ENCODE measurements at regions not wholly inside any gene's neighbourhood (a gene's known extent, or its start where the extent isn't known, plus 50 kb on each side); places are given as distances from the start of the nearest gene placed in this dataset.

DNA sequence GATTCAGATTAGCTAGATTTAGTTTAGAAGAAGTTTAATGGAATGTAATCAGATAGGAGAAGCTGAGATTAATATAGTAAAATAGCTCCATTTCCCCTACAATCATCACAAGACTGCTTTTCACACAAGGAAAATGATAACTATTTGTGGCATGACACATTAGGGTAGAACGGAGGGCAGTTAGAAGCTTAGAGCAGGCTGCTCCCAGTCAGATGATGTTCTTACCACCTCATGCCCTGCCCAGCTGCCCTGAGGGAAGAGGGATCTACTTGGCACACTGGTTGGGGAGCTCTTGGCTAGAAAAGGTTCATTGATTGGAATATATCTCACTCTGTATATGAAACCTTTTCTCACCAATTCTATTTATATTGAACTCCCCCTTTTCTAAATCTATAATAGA is 180.7 kb upstream of the IL15 start:
- 50% methylated on average over 1 of the region's 1 CpG for WGBS (ENCODE audit: missing lambda C conversion rate)
- Histone ChIP-seq H3K4me2 (no peak overlapping the region), H3K4me1 (0 out of 3 replicates have a peak, but pooled peaks cover 6% of the 10 kb centered on the region), H3K27ac (no peak overlapping the region), H3K4me3 (no peak overlapping the region), H3K9me3 (no peaks in the 10 kb centered on the region)
- no peak for TF ChIP-seq HOXB5 (CRISPR knock-in tag; IDR thresholded peaks at IDR 0.05)
- no peak for TF ChIP-seq EP300 (IDR thresholded peaks at IDR 0.05)
- TF ChIP-seq, protein P1, sequence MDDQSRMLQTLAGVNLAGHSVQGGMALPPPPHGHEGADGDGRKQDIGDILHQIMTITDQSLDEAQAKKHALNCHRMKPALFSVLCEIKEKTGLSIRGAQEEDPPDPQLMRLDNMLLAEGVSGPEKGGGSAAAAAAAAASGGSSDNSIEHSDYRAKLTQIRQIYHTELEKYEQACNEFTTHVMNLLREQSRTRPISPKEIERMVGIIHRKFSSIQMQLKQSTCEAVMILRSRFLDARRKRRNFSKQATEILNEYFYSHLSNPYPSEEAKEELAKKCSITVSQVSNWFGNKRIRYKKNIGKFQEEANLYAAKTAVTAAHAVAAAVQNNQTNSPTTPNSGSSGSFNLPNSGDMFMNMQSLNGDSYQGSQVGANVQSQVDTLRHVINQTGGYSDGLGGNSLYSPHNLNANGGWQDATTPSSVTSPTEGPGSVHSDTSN (IDR thresholded peaks at IDR 0.05): no peak
- no peak for TF ChIP-seq CHD2 (IDR thresholded peaks at IDR 0.05; ENCODE audit: low read length, partially characterized antibody)
- no peak for TF ChIP-seq HOXB13 (CRISPR knock-in tag; IDR thresholded peaks at IDR 0.05; ENCODE audit: low read depth)
- no peak for TF ChIP-seq FOSB (CRISPR knock-in tag; IDR thresholded peaks at IDR 0.05)
- no peak for TF ChIP-seq KDM1A (IDR thresholded peaks at IDR 0.05; ENCODE audit: low read depth)
- no peak for TF ChIP-seq HDAC2 (IDR thresholded peaks at IDR 0.05)
- TF ChIP-seq ZNF302 (CRISPR knock-in tag; IDR thresholded peaks at IDR 0.05): no peak
- TF ChIP-seq CBX8 (IDR thresholded peaks at IDR 0.05): no peak
- no peak for TF ChIP-seq MAZ (IDR thresholded peaks at IDR 0.05; ENCODE audit: borderline replicate concordance, low read depth, low read length)
- no peak for TF ChIP-seq JUN (IDR thresholded peaks at IDR 0.05)
- no peak for TF ChIP-seq HOXA7 (CRISPR knock-in tag; IDR thresholded peaks at IDR 0.05)
- no peak for TF ChIP-seq TFCP2L1 (CRISPR knock-in tag; IDR thresholded peaks at IDR 0.05)
- TF ChIP-seq, protein P2, sequence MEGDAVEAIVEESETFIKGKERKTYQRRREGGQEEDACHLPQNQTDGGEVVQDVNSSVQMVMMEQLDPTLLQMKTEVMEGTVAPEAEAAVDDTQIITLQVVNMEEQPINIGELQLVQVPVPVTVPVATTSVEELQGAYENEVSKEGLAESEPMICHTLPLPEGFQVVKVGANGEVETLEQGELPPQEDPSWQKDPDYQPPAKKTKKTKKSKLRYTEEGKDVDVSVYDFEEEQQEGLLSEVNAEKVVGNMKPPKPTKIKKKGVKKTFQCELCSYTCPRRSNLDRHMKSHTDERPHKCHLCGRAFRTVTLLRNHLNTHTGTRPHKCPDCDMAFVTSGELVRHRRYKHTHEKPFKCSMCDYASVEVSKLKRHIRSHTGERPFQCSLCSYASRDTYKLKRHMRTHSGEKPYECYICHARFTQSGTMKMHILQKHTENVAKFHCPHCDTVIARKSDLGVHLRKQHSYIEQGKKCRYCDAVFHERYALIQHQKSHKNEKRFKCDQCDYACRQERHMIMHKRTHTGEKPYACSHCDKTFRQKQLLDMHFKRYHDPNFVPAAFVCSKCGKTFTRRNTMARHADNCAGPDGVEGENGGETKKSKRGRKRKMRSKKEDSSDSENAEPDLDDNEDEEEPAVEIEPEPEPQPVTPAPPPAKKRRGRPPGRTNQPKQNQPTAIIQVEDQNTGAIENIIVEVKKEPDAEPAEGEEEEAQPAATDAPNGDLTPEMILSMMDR (IDR thresholded peaks at IDR 0.05): no peak
- TF ChIP-seq POLR2A (IDR thresholded peaks at IDR 0.05; ENCODE audit: low read length): no peak
- no peak for TF ChIP-seq JUNB (IDR thresholded peaks at IDR 0.05)
- TF ChIP-seq TP53 (CRISPR knock-in tag; IDR thresholded peaks at IDR 0.05): no peak
- ChIA-PET CTCF (no interaction called here), POLR2A (no interaction called here)
- DNase-seq (ENCODE audit: low read depth in 1 of 2, low spot score in 1 of 2) (peak in 1 of 2 experiments; percentile 10), ATAC-seq (no peak), FAIRE-seq (no peak)

DNA sequence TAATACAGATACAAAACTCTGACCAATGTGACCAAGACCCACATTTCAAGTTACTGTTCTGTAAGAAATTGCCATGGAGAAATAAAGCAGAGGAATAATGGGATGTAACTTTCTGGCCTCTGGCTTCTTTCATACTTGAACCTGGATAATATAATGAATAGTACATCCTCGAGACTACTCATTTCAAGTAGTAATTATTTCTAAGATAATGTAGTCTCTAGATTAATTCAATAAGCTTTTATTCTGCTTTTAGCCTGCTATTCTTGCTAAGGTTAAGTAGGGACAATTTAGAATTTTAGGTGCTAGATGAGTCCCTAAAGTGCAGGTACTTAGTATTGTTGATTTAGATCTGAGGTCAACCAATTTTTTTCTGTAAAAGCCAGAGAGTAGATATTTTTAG is 178.7 kb upstream of the IL15 start:
- TF ChIP-seq ZFP36 (IDR thresholded peaks at IDR 0.05; ENCODE audit: borderline replicate concordance, partially characterized antibody) (no peak), MYC (IDR thresholded peaks at IDR 0.05; ENCODE audit: borderline replicate concordance, low read length) (no peak), JUNB (IDR thresholded peaks at IDR 0.05) (no peak), CBX8 (IDR thresholded peaks at IDR 0.05) (no peak), HOXA7 (CRISPR knock-in tag; IDR thresholded peaks at IDR 0.05) (no peak), FOSB (CRISPR knock-in tag; IDR thresholded peaks at IDR 0.05) (no peak), CEBPB (IDR thresholded peaks at IDR 0.05) (no peak), MAZ (IDR thresholded peaks at IDR 0.05; ENCODE audit: borderline replicate concordance, low read depth, low read length) (no peak)
- TF ChIP-seq, protein P3, sequence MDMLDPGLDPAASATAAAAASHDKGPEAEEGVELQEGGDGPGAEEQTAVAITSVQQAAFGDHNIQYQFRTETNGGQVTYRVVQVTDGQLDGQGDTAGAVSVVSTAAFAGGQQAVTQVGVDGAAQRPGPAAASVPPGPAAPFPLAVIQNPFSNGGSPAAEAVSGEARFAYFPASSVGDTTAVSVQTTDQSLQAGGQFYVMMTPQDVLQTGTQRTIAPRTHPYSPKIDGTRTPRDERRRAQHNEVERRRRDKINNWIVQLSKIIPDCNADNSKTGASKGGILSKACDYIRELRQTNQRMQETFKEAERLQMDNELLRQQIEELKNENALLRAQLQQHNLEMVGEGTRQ (IDR thresholded peaks at IDR 0.05): no peak
- TF ChIP-seq, protein P4, sequence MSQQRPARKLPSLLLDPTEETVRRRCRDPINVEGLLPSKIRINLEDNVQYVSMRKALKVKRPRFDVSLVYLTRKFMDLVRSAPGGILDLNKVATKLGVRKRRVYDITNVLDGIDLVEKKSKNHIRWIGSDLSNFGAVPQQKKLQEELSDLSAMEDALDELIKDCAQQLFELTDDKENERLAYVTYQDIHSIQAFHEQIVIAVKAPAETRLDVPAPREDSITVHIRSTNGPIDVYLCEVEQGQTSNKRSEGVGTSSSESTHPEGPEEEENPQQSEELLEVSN (IDR thresholded peaks at IDR 0.05; ENCODE audit: borderline replicate concordance, low read depth): no peak
- TF ChIP-seq, protein P5, sequence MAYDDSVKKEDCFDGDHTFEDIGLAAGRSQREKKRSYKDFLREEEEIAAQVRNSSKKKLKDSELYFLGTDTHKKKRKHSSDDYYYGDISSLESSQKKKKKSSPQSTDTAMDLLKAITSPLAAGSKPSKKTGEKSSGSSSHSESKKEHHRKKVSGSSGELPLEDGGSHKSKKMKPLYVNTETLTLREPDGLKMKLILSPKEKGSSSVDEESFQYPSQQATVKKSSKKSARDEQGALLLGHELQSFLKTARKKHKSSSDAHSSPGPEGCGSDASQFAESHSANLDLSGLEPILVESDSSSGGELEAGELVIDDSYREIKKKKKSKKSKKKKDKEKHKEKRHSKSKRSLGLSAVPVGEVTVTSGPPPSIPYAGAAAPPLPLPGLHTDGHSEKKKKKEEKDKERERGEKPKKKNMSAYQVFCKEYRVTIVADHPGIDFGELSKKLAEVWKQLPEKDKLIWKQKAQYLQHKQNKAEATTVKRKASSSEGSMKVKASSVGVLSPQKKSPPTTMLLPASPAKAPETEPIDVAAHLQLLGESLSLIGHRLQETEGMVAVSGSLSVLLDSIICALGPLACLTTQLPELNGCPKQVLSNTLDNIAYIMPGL (CRISPR knock-in tag; IDR thresholded peaks at IDR 0.05; ENCODE audit: borderline replicate concordance): no peak
- TF ChIP-seq, protein P6, sequence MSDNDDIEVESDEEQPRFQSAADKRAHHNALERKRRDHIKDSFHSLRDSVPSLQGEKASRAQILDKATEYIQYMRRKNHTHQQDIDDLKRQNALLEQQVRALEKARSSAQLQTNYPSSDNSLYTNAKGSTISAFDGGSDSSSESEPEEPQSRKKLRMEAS (IDR thresholded peaks at IDR 0.05): no peak
- TF ChIP-seq, protein P7, sequence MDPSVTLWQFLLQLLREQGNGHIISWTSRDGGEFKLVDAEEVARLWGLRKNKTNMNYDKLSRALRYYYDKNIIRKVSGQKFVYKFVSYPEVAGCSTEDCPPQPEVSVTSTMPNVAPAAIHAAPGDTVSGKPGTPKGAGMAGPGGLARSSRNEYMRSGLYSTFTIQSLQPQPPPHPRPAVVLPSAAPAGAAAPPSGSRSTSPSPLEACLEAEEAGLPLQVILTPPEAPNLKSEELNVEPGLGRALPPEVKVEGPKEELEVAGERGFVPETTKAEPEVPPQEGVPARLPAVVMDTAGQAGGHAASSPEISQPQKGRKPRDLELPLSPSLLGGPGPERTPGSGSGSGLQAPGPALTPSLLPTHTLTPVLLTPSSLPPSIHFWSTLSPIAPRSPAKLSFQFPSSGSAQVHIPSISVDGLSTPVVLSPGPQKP (IDR thresholded peaks at IDR 0.05; ENCODE audit: low read depth, low read length): no peak
- H3K4me3 ChIP-seq: no peak overlapping the region
- ATAC-seq (no peak), DNase-seq (ENCODE audit: low read depth in 1 of 2, low spot score in 1 of 2) (no peak), FAIRE-seq (no peak)
- H3K9me3 ChIP-seq: no peaks in the 10 kb centered on the region
- ChIA-PET CTCF (interaction anchor here (1.2 kb wide), 1 partner anchor 35 kb away, joined by 3 read pairs; no protein-coding TSS in a partner anchor), POLR2A (no interaction called here)
- 91% methylated on average over 1 of the region's 1 CpG for WGBS (ENCODE audit: missing lambda C conversion rate)
- H3K4me2 ChIP-seq: no peak overlapping the region
- 0 out of 3 replicates have a peak, but pooled peaks cover 6% of the 10 kb centered on the region for H3K4me1 ChIP-seq
- no peak overlapping the region for H3K27ac ChIP-seq
